Endothelial cell of umbilical vein (primary cell): ENCODE measurements at regions not wholly inside any gene's neighbourhood (a gene's known extent, or its start where the extent isn't known, plus 50 kb on each side); places are given as distances from the start of the nearest gene placed in this dataset.

Experiments
- BruUV-seq: library from RNA; stranded (reverse); fragments of 400-500 nt; replicated peaks from 2 replicates; lab custom pipeline; 2021; lab: Mats Ljungman, UMichigan
- CTCF ChIA-PET: fragments of 300-600, 350-600 bp; sonication (Branson Sonifier 250); formaldehyde crosslinking; loops from one replicate; lab custom pipeline; 2021; ENCODE audit warnings: antibody characterized with exemption, inconsistent platforms; lab: Charles Lee
- POLR2A ChIA-PET: fragments of 300-600, 350-600 bp; sonication (Branson Sonifier 250); formaldehyde crosslinking; loops from one replicate; lab custom pipeline; 2021; ENCODE audit warnings: antibody characterized with exemption, inconsistent platforms; lab: Charles Lee
- DNase-seq: peaks from one replicate; pipeline ENCODE4 v3.0.0-alpha.2; 2011; ENCODE audit warnings: low read depth, low spot score
- FAIRE-seq: peaks from 2 replicates; lab custom pipeline; 2011; peaks lifted over from hg19 to GRCh38; lab: Jason Lieb, UNC
- H2AFZ ChIP-seq: 2 replicates; pipeline ENCODE4 v1.6.0; 2012; ENCODE audit warnings: low read depth, low read length, control low read depth, inconsistent platforms
- H3K27ac ChIP-seq: 2 replicates; pipeline ENCODE4 v1.5.1; 2011; ENCODE audit warnings: low read depth, mild to moderate bottlenecking, control low read depth, low read length, moderate library complexity; ENCODE audit not compliant: insufficient read depth
- H3K27me3 ChIP-seq, 2 experiments: 2 replicates each; pipeline versions ENCODE4 v1.6.0 to v1.6.1; 2011; ENCODE audit warnings: low read length in 2 of 2, mixed read lengths in 1 of 2; ENCODE audit not compliant: control insufficient read depth in 2 of 2, insufficient read depth in 2 of 2
- H3K36me3 ChIP-seq, 2 experiments: 2 replicates in 1 of 2; 3 replicates in 1 of 2; pipeline ENCODE4 v1.5.1; 2011; ENCODE audit warnings: low read length in 2 of 2, mild to moderate bottlenecking in 1 of 2, moderate library complexity in 1 of 2; ENCODE audit not compliant: control insufficient read depth in 2 of 2, insufficient read depth in 2 of 2; ENCODE audit errors: extremely low read depth in 1 of 2
- H3K4me1 ChIP-seq: 3 replicates; pipeline ENCODE4 v1.5.1; 2011; ENCODE audit warnings: mild to moderate bottlenecking, low read length; ENCODE audit not compliant: control insufficient read depth, insufficient read depth; ENCODE audit errors: extremely low read depth
- H3K4me2 ChIP-seq: 2 replicates; pipeline ENCODE4 v1.6.1; 2011; ENCODE audit warnings: low read length, control low read depth, mixed read lengths; ENCODE audit not compliant: insufficient read depth
- H3K4me3 ChIP-seq, 3 experiments: fragments of 200-600 bp in 1 of 3; sonication (generic), shearing (Covaris generic) in 1 of 3; replicated peaks in 1 of 3; 2 replicates each; pipeline ENCODE4 v1.5.1; 2011 to 2016; ENCODE audit warnings: control low read depth in 3 of 3, low read length in 3 of 3, mild to moderate bottlenecking in 2 of 3, inconsistent platforms in 1 of 3, low read depth in 1 of 3, moderate library complexity in 1 of 3; ENCODE audit not compliant: insufficient read depth in 1 of 3
- H3K79me2 ChIP-seq: 2 replicates; pipeline ENCODE4 v1.6.0; 2012; ENCODE audit warnings: low read length, inconsistent platforms; ENCODE audit not compliant: control insufficient read depth, insufficient read depth
- H3K9ac ChIP-seq: replicated peaks from 2 replicates; pipeline ENCODE3; 2011; ENCODE audit warnings: low read length, control low read depth; ENCODE audit not compliant: insufficient read depth; ENCODE audit errors: extremely low read depth
- H3K9me1 ChIP-seq: replicated peaks from 3 replicates; pipeline ENCODE4 v1.6.0; 2011; ENCODE audit warnings: mild to moderate bottlenecking, low read length; ENCODE audit not compliant: control insufficient read depth, insufficient read depth; ENCODE audit errors: extremely low read depth
- H3K9me3 ChIP-seq: replicated peaks from 2 replicates; pipeline ENCODE4 v1.5.1; 2012; ENCODE audit warnings: low read length, inconsistent platforms; ENCODE audit not compliant: control insufficient read depth, insufficient read depth
- H4K20me1 ChIP-seq: replicated peaks from 2 replicates; pipeline ENCODE3; 2011; ENCODE audit warnings: mild to moderate bottlenecking, low read length; ENCODE audit not compliant: control insufficient read depth, insufficient read depth; ENCODE audit errors: extremely low read depth
- CTCF ChIP-seq, 2 donors: IDR thresholded peaks; 1 replicate in 1 of 2; 2 replicates in 1 of 2; pipeline ENCODE4 v1.5.1; 2011; ENCODE audit warnings: low read length in 2 of 2, mild to moderate bottlenecking in 2 of 2, moderate library complexity in 2 of 2, control low read depth in 1 of 2, inconsistent platforms in 1 of 2, low read depth in 1 of 2; ENCODE audit not compliant: insufficient read depth in 1 of 2; ENCODE audit errors: extremely low read depth in 1 of 2
- EZH2 ChIP-seq: IDR thresholded peaks from 2 replicates; pipeline ENCODE4 v1.6.1; 2012; ENCODE audit warnings: borderline replicate concordance, low read depth, mild to moderate bottlenecking, moderate library complexity, low read length, inconsistent platforms; ENCODE audit not compliant: severe bottlenecking
- FOS ChIP-seq: IDR thresholded peaks from 2 replicates; pipeline ENCODE4 v1.6.1; 2011; ENCODE audit warnings: mild to moderate bottlenecking, low read length, moderate library complexity, borderline replicate concordance; ENCODE audit not compliant: insufficient read depth
- GATA2 ChIP-seq: IDR thresholded peaks from 2 replicates; pipeline ENCODE4 v1.7.0; 2011; ENCODE audit warnings: low read depth, mild to moderate bottlenecking, moderate library complexity, mixed read lengths, low read length; ENCODE audit not compliant: insufficient read length, insufficient read depth
- JUN ChIP-seq: IDR thresholded peaks from 2 replicates; pipeline ENCODE4 v1.6.1; 2011; ENCODE audit warnings: borderline replicate concordance, low read depth; ENCODE audit not compliant: insufficient read length, insufficient read depth
- MAX ChIP-seq: IDR thresholded peaks from 2 replicates; pipeline ENCODE4 v1.6.1; 2011; ENCODE audit not compliant: insufficient read depth, insufficient read length
- MYC ChIP-seq: IDR thresholded peaks from one replicate; pipeline ENCODE4 v1.6.1; 2011; ENCODE audit warnings: mild to moderate bottlenecking, low read depth, low read length
- POLR2A ChIP-seq: IDR thresholded peaks from 2 replicates; pipeline ENCODE4 v1.6.1; 2012; ENCODE audit warnings: low read depth, mild to moderate bottlenecking, control low read depth, low read length
- POLR2AphosphoS5 ChIP-seq: IDR thresholded peaks from 2 replicates; pipeline ENCODE4 v1.6.1; 2012; ENCODE audit warnings: low read depth, mild to moderate bottlenecking, control low read depth, low read length, moderate library complexity; ENCODE audit not compliant: insufficient read depth
- dilution Hi-C: fragments of 300-500 bp; cut with MboI; formaldehyde crosslinking; loops from one replicate; pipeline ENCODE4 v1.15.0; 2019; ENCODE audit warnings: low sequenced_read_pairs; ENCODE audit not compliant: extremely low pct_ligation_motif_present
- intact Hi-C: fragments of 100-400 bp; cut with micrococcal nuclease; formaldehyde crosslinking; loops from one replicate; pipeline ENCODE4 v1.10.0; 2022

- TF ChIP-seq CTCF (IDR thresholded peaks at IDR 0.05; ENCODE audit: extremely low read depth in 1 of 2, insufficient read depth in 1 of 2, low read depth in 1 of 2, low read length in 2 of 2), result no peak
- TF ChIP-seq JUN, result no peak
- no peak for TF ChIP-seq POLR2A
- no peak for TF ChIP-seq EZH2
- no peak for TF ChIP-seq GATA2
- TF ChIP-seq FOS, result no peak
- no peak for TF ChIP-seq MYC
- TF ChIP-seq MAX, result no peak
- no peak for TF ChIP-seq POLR2AphosphoS5
- no peaks in the 10 kb centered on the region for H3K36me3 ChIP-seq
- FAIRE-seq, result no peak
- H3K9ac ChIP-seq, result no peak overlapping the region
- H3K9me1 ChIP-seq, result no peaks in the 10 kb centered on the region
- ChIA-PET POLR2A (no interaction called here), CTCF (no interaction called here)
- no peak overlapping the region for H3K4me2 ChIP-seq
- intact Hi-C loops, result no loop called here
- H3K9me3 ChIP-seq, result peaks cover 2% of the 10 kb centered on the region
- no peaks in the 10 kb centered on the region for H4K20me1 ChIP-seq
- no peak overlapping the region for H2AFZ ChIP-seq
- BruUV-seq, result no TSS peak
- no peak for DNase-seq
- no peak overlapping the region for H3K4me3 ChIP-seq
- H3K79me2 ChIP-seq, result no peaks in the 10 kb centered on the region
- H3K27ac ChIP-seq, result no peak overlapping the region
- no peaks in the 10 kb centered on the region for H3K4me1 ChIP-seq
- dilution Hi-C loops, result no loop called here
- H3K27me3 ChIP-seq, result no peaks in the 10 kb centered on the region
These were observed 407.1 kb upstream of the PAPPA start for GRCh38 chr9:115746496-115746895.
